Hepatocyte (in vitro differentiated cells): ENCODE measurements at regions not wholly inside any gene's neighbourhood (a gene's known extent, or its start where the extent isn't known, plus 50 kb on each side); places are given as distances from the start of the nearest gene placed in this dataset.

Experiments
- DNase-seq: peaks from one replicate; pipeline ENCODE4 v3.0.0-alpha.2; 2016; ENCODE audit warnings: low spot score
- H2AFZ ChIP-seq: fragments of 200-600 bp; sonication (generic); 2 replicates; pipeline ENCODE4 v1.6.0; 2016; ENCODE audit warnings: antibody characterized with exemption, mild to moderate bottlenecking
- H3K27ac ChIP-seq: fragments of 200-600 bp; sonication (generic); 2 replicates; pipeline ENCODE4 v1.5.1; 2016; ENCODE audit warnings: mild to moderate bottlenecking
- H3K27me3 ChIP-seq: fragments of 200-600 bp; sonication (generic); 2 replicates; pipeline ENCODE4 v1.6.1; 2016
- H3K36me3 ChIP-seq: fragments of 200-600 bp; sonication (generic); replicated peaks from 2 replicates; pipeline ENCODE4 v1.5.1; 2016; ENCODE audit warnings: low read depth; ENCODE audit not compliant: insufficient read depth
- H3K4me1 ChIP-seq: fragments of 200-600 bp; sonication (generic); 2 replicates; pipeline ENCODE4 v1.5.1; 2016; ENCODE audit warnings: mild to moderate bottlenecking, moderate library complexity; ENCODE audit not compliant: insufficient read depth
- H3K4me2 ChIP-seq: fragments of 200-600 bp; sonication (generic); 2 replicates; pipeline ENCODE4 v1.6.0; 2016
- H3K4me3 ChIP-seq: fragments of 200-600 bp; sonication (generic); 2 replicates; pipeline ENCODE4 v1.5.1; 2016; ENCODE audit warnings: mild to moderate bottlenecking
- H3K79me2 ChIP-seq: fragments of 200-600 bp; sonication (generic); 2 replicates; pipeline ENCODE4 v1.6.0; 2017; ENCODE audit warnings: mild to moderate bottlenecking
- H3K9me2 ChIP-seq: fragments of 200-600 bp; sonication (generic); replicated peaks from 2 replicates; pipeline ENCODE4 v1.6.0; 2017; ENCODE audit warnings: mild to moderate bottlenecking; ENCODE audit not compliant: insufficient read depth
- H3K9me3 ChIP-seq: fragments of 200-600 bp; sonication (generic); 2 replicates; pipeline ENCODE4 v1.5.1; 2016; ENCODE audit warnings: low read depth, mild to moderate bottlenecking
- H4K20me1 ChIP-seq: fragments of 200-600 bp; sonication (generic); 2 replicates; pipeline ENCODE4 v1.6.0; 2016; ENCODE audit warnings: mild to moderate bottlenecking; ENCODE audit not compliant: insufficient read depth, poor library complexity, severe bottlenecking
- EZH2 ChIP-seq: fragments of 200-600 bp; sonication (generic); IDR thresholded peaks from 2 replicates; pipeline ENCODE4 v1.6.1; 2016; ENCODE audit warnings: antibody characterized with exemption, mild to moderate bottlenecking, borderline replicate concordance
- EZH2phosphoT487 ChIP-seq: fragments of 200-600 bp; sonication (generic); IDR thresholded peaks from one replicate; pipeline ENCODE4 v1.6.1; 2018; ENCODE audit warnings: antibody characterized with exemption, mild to moderate bottlenecking, low read depth, moderate library complexity; ENCODE audit not compliant: unreplicated experiment, severe bottlenecking
- WGBS: methylation state at CpG from one replicate; pipeline ENCODE4 v1.1.6; 2016; ENCODE audit warnings: low lambda C conversion rate; ENCODE audit errors: missing lambda C conversion rate; 5-methylcytosine and 5-hydroxymethylcytosine counted together
- TF ChIP-seq, protein P1 (sequence below): fragments of 200-600 bp; sonication (generic); IDR thresholded peaks from 2 replicates; pipeline ENCODE4 v1.5.1; 2016; ENCODE audit warnings: antibody characterized with exemption, mild to moderate bottlenecking; ENCODE audit not compliant: poor library complexity

- Histone ChIP-seq H4K20me1 (no peaks in the 10 kb centered on the region), H3K36me3 (no peaks in the 10 kb centered on the region), H3K79me2 (no peaks in the 10 kb centered on the region), H3K27ac (no peak overlapping the region), H3K9me3 (no peaks in the 10 kb centered on the region), H3K9me2 (no peaks in the 10 kb centered on the region), H3K4me1 (no peaks in the 10 kb centered on the region), H3K27me3 (peaks cover 6% of the 10 kb centered on the region), H2AFZ (no peak overlapping the region), H3K4me3 (no peak overlapping the region), H3K4me2 (no peak overlapping the region)
- DNase-seq, result no peak
- TF ChIP-seq EZH2phosphoT487 (no peak), EZH2 (no peak)
- TF ChIP-seq, protein P1, sequence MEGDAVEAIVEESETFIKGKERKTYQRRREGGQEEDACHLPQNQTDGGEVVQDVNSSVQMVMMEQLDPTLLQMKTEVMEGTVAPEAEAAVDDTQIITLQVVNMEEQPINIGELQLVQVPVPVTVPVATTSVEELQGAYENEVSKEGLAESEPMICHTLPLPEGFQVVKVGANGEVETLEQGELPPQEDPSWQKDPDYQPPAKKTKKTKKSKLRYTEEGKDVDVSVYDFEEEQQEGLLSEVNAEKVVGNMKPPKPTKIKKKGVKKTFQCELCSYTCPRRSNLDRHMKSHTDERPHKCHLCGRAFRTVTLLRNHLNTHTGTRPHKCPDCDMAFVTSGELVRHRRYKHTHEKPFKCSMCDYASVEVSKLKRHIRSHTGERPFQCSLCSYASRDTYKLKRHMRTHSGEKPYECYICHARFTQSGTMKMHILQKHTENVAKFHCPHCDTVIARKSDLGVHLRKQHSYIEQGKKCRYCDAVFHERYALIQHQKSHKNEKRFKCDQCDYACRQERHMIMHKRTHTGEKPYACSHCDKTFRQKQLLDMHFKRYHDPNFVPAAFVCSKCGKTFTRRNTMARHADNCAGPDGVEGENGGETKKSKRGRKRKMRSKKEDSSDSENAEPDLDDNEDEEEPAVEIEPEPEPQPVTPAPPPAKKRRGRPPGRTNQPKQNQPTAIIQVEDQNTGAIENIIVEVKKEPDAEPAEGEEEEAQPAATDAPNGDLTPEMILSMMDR, result no peak
- 73% methylated on average over 7 of the region's 7 CpGs for WGBS
Measured at GRCh38 chr11:116615211-116615865, 157.4 kb downstream of the BUD13 start.

DNA sequence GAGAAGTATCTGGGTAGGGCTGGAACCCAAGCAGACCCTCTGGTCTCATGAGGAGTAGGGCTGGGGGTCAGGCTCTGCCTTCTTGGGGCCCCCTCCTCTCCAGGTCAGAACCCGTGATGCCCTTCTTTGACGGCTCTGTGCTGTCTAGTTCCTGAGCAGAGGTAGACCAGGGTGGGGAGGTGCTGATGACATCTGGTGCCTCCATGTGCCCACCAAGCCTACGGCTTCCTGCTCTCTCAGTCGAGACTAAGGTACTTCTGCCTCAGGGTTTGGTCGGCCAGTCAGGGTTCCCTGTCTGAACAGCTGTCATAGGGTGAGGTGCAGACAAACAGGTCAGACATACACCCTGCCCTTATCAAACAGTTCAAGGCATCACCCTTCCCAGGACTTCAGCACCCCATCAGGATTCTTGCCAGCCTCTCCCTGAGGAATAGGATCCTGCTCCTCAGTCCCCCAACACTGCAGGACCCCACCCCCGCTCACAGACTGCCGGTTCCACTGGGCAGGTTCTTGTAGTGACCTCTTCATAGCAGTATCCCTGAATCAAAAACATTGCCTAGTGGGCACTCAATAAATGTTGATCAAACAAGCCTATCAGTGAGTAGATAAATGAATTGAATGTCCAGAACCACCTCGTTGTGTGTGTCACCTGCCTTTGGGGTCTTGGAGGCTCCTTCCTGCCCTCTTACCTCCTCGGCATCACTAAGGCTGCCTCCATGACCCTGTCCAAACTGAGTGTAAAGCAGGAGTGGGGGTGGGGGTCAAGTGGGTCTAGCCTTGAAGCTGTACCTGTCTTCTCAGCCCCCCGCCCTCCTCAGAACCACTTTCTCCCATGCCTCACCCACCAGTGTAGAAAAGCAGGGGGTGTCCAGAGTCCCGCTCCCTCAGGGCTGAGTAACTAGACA lies 158.2 kb downstream of the BUD13 start:
- Histone ChIP-seq H3K4me1 (no peaks in the 10 kb centered on the region), H3K27me3 (peaks cover 6% of the 10 kb centered on the region), H3K27ac (no peak overlapping the region), H3K9me3 (no peaks in the 10 kb centered on the region), H2AFZ (no peak overlapping the region), H3K4me2 (no peak overlapping the region), H3K79me2 (no peaks in the 10 kb centered on the region), H3K9me2 (no peaks in the 10 kb centered on the region), H3K36me3 (no peaks in the 10 kb centered on the region), H3K4me3 (no peak overlapping the region), H4K20me1 (no peaks in the 10 kb centered on the region)
- DNase-seq, result no peak
- 93% methylated on average over 11 of the region's 11 CpGs for WGBS
- TF ChIP-seq EZH2phosphoT487 (no peak), EZH2 (no peak)
- TF ChIP-seq, protein P1, result no peak

GRCh38 chr11:116613206-116613875 lies 159.4 kb downstream of the BUD13 start:
- Histone ChIP-seq H3K9me3 (no peaks in the 10 kb centered on the region), H3K36me3 (no peaks in the 10 kb centered on the region), H3K4me2 (no peak overlapping the region), H3K79me2 (no peaks in the 10 kb centered on the region), H2AFZ (no peak overlapping the region), H3K4me1 (no peaks in the 10 kb centered on the region), H3K27ac (no peak overlapping the region), H3K4me3 (no peak overlapping the region), H4K20me1 (no peaks in the 10 kb centered on the region), H3K9me2 (no peaks in the 10 kb centered on the region), H3K27me3 (peaks cover 6% of the 10 kb centered on the region)
- 85% methylated on average over 27 of the region's 27 CpGs for WGBS
- no peak for DNase-seq
- TF ChIP-seq EZH2 (no peak), EZH2phosphoT487 (no peak)
- TF ChIP-seq, protein P1, result no peak
